ENCODE measurements at regions not wholly inside any gene's neighbourhood (a gene's known extent, or its start where the extent isn't known, plus 50 kb on each side); places are given as distances from the start of the nearest gene placed in this dataset.

DNA sequence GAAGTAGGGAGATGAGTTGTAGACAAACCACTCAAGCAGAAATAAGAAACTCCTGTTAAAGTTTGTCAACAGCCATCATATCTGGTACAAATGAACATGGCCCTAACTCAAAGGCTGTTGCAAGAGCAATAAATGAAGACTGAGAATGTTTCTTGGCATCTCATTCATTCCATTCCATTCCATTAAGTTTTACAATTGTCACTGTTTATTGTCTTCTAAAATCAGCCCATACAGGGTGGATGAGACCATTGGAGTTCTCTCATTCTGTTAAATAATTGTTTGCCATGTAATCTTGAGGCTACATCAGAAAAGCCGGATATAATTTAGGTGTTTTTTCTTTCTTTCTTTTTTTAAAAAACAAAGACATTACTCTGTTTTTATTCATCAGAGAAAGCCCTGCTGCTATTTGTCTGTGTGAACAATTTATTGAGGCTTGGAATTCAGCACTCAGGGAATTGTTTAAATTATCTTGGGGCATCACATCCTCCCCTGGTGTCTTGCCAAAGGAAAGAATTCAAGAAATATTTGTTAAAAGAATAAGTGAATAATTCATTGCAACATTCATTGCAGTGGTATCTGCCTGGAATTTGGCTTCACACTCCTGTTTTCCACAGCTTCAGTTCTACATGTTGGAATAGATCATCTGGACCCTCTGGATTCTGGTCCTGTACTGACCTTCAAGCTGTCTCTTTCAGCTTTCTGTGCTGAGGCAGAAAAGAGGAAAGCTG lies 604.5 kb downstream of the PLPP3 start:
- no peak overlapping the region for H3K27ac ChIP-seq (ENCODE audit: extremely low read length, insufficient read depth, low read length)
- POLR2A ChIA-PET: no interaction called here

More for the DNA sequence above, 604.5 kb downstream of the PLPP3 start:
- no peaks in the 10 kb centered on the region for H4K20me1 ChIP-seq (ENCODE audit: insufficient read depth, low read length)
- DNase-seq (ENCODE audit: low spot score): no peak
- H3K9ac ChIP-seq (ENCODE audit: insufficient read depth, low read depth, low read length): no peak overlapping the region
- no peak overlapping the region for H3K4me3 ChIP-seq (replicated peaks in 1 of 3; ENCODE audit: insufficient read depth in 1 of 3, low read depth in 2 of 3, low read length in 3 of 3)
- no peak for ATAC-seq
- intact Hi-C loops (cut with micrococcal nuclease; ENCODE audit: unreplicated experiment): no loop called here
- H3K79me2 ChIP-seq (ENCODE audit: insufficient read depth, low read length): no peaks in the 10 kb centered on the region
- TF ChIP-seq PRPF4 (IDR thresholded peaks at IDR 0.05; ENCODE audit: low read depth, low read length, poor library complexity, severe bottlenecking) (no peak), CBX2 (IDR thresholded peaks at IDR 0.05; ENCODE audit: low read depth, low read length) (no peak), CBX2 (CRISPR knock-in tag; IDR thresholded peaks at IDR 0.05; ENCODE audit: low read depth) (no peak), MLLT10 (CRISPR knock-in tag; IDR thresholded peaks at IDR 0.05) (no peak), GABPA (IDR thresholded peaks at IDR 0.05; ENCODE audit: low read depth, low read length) (no peak), GABPA (CRISPR knock-in tag; IDR thresholded peaks at IDR 0.05; ENCODE audit: low read depth) (no peak)
- TF ChIP-seq, protein P1, sequence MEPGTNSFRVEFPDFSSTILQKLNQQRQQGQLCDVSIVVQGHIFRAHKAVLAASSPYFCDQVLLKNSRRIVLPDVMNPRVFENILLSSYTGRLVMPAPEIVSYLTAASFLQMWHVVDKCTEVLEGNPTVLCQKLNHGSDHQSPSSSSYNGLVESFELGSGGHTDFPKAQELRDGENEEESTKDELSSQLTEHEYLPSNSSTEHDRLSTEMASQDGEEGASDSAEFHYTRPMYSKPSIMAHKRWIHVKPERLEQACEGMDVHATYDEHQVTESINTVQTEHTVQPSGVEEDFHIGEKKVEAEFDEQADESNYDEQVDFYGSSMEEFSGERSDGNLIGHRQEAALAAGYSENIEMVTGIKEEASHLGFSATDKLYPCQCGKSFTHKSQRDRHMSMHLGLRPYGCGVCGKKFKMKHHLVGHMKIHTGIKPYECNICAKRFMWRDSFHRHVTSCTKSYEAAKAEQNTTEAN (CRISPR knock-in tag; conservative IDR thresholded peaks at IDR 0.05): no peak
- TF ChIP-seq, protein P2, sequence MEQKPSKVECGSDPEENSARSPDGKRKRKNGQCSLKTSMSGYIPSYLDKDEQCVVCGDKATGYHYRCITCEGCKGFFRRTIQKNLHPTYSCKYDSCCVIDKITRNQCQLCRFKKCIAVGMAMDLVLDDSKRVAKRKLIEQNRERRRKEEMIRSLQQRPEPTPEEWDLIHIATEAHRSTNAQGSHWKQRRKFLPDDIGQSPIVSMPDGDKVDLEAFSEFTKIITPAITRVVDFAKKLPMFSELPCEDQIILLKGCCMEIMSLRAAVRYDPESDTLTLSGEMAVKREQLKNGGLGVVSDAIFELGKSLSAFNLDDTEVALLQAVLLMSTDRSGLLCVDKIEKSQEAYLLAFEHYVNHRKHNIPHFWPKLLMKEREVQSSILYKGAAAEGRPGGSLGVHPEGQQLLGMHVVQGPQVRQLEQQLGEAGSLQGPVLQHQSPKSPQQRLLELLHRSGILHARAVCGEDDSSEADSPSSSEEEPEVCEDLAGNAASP (CRISPR knock-in tag; IDR thresholded peaks at IDR 0.05; ENCODE audit: borderline replicate concordance): no peak
- FAIRE-seq: no peak
- WGBS (ENCODE audit: low lambda C conversion rate): 49% methylated on average over 1 of the region's 1 CpG
- H3K4me1 ChIP-seq (ENCODE audit: insufficient read depth, low read length): no peaks in the 10 kb centered on the region
- no peak overlapping the region for H2AFZ ChIP-seq (ENCODE audit: low read length)
- no peaks in the 10 kb centered on the region for H3K27me3 ChIP-seq (ENCODE audit: control insufficient read depth in 1 of 2, insufficient read depth in 2 of 2, low read length in 2 of 2)
- no peaks in the 10 kb centered on the region for H3K36me3 ChIP-seq (replicated peaks in 1 of 2; ENCODE audit: control insufficient read depth in 1 of 2, insufficient read depth in 2 of 2, low read length in 2 of 2)
- H3K9me3 ChIP-seq (ENCODE audit: low read length): no peaks in the 10 kb centered on the region
- CTCF ChIA-PET (ENCODE audit: low intra/inter-chr PET ratio, low total read pairs): no interaction called here
- in situ Hi-C loops (cut with HindIII; ENCODE audit: extremely low pct_ligation_motif_present, low pct_unique_long_range_greater_than_20kb): no loop called here
- H3K4me2 ChIP-seq (ENCODE audit: low read depth, low read length): no peak overlapping the region
- no TSS peak for BruUV-seq (replicated peaks)
